ENCODE measurements at regions not wholly inside any gene's neighbourhood (a gene's known extent, or its start where the extent isn't known, plus 50 kb on each side); places are given as distances from the start of the nearest gene placed in this dataset.
"Not testable (repeated sequence)": the region's sequence is repeated elsewhere in the genome, so short reads cannot be mapped to it uniquely, and the experiment has no call there.

GRCh38 chr9:30630459-30630858 lies 1754.0 kb upstream of the ACO1 start:
- no peak overlapping the region for H3K27ac ChIP-seq (ENCODE audit: low read length)
- H2AFZ ChIP-seq (ENCODE audit: low read depth, low read length): no peak overlapping the region
- H3K79me2 ChIP-seq (ENCODE audit: low read length): no peaks in the 10 kb centered on the region
- no peak overlapping the region for H3K4me3 ChIP-seq (ENCODE audit: low read length)
- H3K36me3 ChIP-seq (replicated peaks; ENCODE audit: low read depth, low read length): no peaks in the 10 kb centered on the region
- H3K27me3 ChIP-seq (ENCODE audit: low read depth, low read length): no peaks in the 10 kb centered on the region
- H3K9ac ChIP-seq (ENCODE audit: low read length): no peak overlapping the region
- H3K9me3 ChIP-seq (ENCODE audit: insufficient read depth, low read length): no peaks in the 10 kb centered on the region
- no peaks in the 10 kb centered on the region for H4K20me1 ChIP-seq (ENCODE audit: insufficient read depth, low read length)
- H3K4me2 ChIP-seq (ENCODE audit: low read length): no peak overlapping the region
- no peaks in the 10 kb centered on the region for H3K4me1 ChIP-seq (ENCODE audit: low read length)
- TF ChIP-seq, protein P1, sequence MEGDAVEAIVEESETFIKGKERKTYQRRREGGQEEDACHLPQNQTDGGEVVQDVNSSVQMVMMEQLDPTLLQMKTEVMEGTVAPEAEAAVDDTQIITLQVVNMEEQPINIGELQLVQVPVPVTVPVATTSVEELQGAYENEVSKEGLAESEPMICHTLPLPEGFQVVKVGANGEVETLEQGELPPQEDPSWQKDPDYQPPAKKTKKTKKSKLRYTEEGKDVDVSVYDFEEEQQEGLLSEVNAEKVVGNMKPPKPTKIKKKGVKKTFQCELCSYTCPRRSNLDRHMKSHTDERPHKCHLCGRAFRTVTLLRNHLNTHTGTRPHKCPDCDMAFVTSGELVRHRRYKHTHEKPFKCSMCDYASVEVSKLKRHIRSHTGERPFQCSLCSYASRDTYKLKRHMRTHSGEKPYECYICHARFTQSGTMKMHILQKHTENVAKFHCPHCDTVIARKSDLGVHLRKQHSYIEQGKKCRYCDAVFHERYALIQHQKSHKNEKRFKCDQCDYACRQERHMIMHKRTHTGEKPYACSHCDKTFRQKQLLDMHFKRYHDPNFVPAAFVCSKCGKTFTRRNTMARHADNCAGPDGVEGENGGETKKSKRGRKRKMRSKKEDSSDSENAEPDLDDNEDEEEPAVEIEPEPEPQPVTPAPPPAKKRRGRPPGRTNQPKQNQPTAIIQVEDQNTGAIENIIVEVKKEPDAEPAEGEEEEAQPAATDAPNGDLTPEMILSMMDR (IDR thresholded peaks at IDR 0.05; ENCODE audit: low read depth, low read length): no peak
- no peak for TF ChIP-seq EZH2phosphoT487 (IDR thresholded peaks at IDR 0.05; ENCODE audit: low read depth)

DNA sequence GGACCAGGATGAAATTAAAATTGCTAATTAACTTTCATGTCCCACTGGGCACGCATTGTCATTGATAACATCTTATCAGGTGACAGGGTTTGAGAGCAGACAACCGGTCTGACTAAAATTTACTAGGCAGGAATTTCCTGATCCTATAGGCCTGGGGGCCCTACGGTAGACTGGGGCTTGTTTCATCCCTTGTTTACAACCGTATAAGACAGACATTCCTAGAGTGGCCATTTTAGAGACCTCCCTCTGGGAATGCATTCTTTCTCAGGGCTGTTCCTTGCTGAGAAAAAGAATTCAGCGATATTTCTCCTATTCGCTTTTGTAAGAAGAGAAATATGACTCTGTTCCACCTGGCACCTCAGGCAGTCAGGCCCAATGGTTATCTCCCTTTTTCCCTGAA lies 1737.8 kb upstream of the ACO1 start:
- H3K27ac ChIP-seq (ENCODE audit: low read length); H3K4me3 ChIP-seq (ENCODE audit: low read length); H3K4me2 ChIP-seq (ENCODE audit: low read length): not testable (repeated sequence)

DNA sequence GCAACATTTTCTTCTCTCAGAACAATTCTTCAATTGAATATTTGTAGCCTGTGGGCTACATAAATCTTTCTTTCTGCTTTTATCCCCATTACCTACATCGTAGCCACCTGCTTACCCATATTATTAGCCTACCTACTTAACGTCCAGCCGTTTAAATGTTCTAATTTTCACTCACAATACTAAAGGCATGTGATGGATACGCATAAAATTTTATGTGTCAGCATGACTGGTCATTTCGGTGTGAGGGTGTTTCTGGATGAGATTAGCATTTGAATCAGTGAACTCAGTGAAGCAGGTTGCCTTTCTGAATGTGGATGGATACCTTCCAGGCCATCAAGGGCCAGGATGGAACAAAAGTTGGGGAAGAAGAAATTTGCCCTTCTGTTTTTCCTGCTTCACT lies 1722.5 kb upstream of the ACO1 start:
- Histone ChIP-seq H3K4me2 (ENCODE audit: low read length) (no peak overlapping the region), H3K79me2 (ENCODE audit: low read length) (no peaks in the 10 kb centered on the region), H3K27me3 (ENCODE audit: low read depth, low read length) (no peaks in the 10 kb centered on the region), H3K27ac (ENCODE audit: low read length) (no peak overlapping the region), H3K4me3 (ENCODE audit: low read length) (no peak overlapping the region), H4K20me1 (ENCODE audit: insufficient read depth, low read length) (no peaks in the 10 kb centered on the region), H3K4me1 (ENCODE audit: low read length) (no peaks in the 10 kb centered on the region), H3K9me3 (ENCODE audit: insufficient read depth, low read length) (no peaks in the 10 kb centered on the region), H3K36me3 (replicated peaks; ENCODE audit: low read depth, low read length) (no peaks in the 10 kb centered on the region), H2AFZ (ENCODE audit: low read depth, low read length) (no peak overlapping the region), H3K9ac (ENCODE audit: low read length) (no peak overlapping the region)
- TF ChIP-seq EZH2phosphoT487 (IDR thresholded peaks at IDR 0.05; ENCODE audit: low read depth): no peak
- TF ChIP-seq, protein P1 (IDR thresholded peaks at IDR 0.05; ENCODE audit: low read depth, low read length): no peak

More for the DNA sequence above, 1737.8 kb upstream of the ACO1 start:
- H3K9ac ChIP-seq (ENCODE audit: low read length); H3K36me3 ChIP-seq (replicated peaks; ENCODE audit: low read depth, low read length); H3K9me3 ChIP-seq (ENCODE audit: insufficient read depth, low read length); H3K79me2 ChIP-seq (ENCODE audit: low read length); H3K4me1 ChIP-seq (ENCODE audit: low read length); H3K27me3 ChIP-seq (ENCODE audit: low read depth, low read length); H4K20me1 ChIP-seq (ENCODE audit: insufficient read depth, low read length); H2AFZ ChIP-seq (ENCODE audit: low read depth, low read length): not testable (repeated sequence)

GRCh38 chr9:30670805-30671562 lies 1713.5 kb upstream of the ACO1 start:
- Histone ChIP-seq H4K20me1 (ENCODE audit: insufficient read depth, low read length) (no peaks in the 10 kb centered on the region), H3K79me2 (ENCODE audit: low read length) (no peaks in the 10 kb centered on the region), H3K4me3 (ENCODE audit: low read length) (no peak overlapping the region), H3K27me3 (ENCODE audit: low read depth, low read length) (no peaks in the 10 kb centered on the region), H3K9ac (ENCODE audit: low read length) (no peak overlapping the region), H3K4me1 (ENCODE audit: low read length) (no peaks in the 10 kb centered on the region), H3K4me2 (ENCODE audit: low read length) (no peak overlapping the region), H3K9me3 (ENCODE audit: insufficient read depth, low read length) (no peaks in the 10 kb centered on the region), H3K36me3 (replicated peaks; ENCODE audit: low read depth, low read length) (no peaks in the 10 kb centered on the region), H2AFZ (ENCODE audit: low read depth, low read length) (no peak overlapping the region), H3K27ac (ENCODE audit: low read length) (no peak overlapping the region)
- TF ChIP-seq, protein P1 (IDR thresholded peaks at IDR 0.05; ENCODE audit: low read depth, low read length): no peak
- TF ChIP-seq EZH2phosphoT487 (IDR thresholded peaks at IDR 0.05; ENCODE audit: low read depth): no peak
